Heart left ventricle (tissue), 13 donors: ENCODE measurements at regions not wholly inside any gene's neighbourhood (a gene's known extent, or its start where the extent isn't known, plus 50 kb on each side); places are given as distances from the start of the nearest gene placed in this dataset.

Experiments
- CTCF ChIP-seq, 12 donors: fragments of 200-600 bp; sonication (generic) in 4 of 12; IDR thresholded peaks; one replicate each; pipeline versions ENCODE4 v1.5.0 to v1.8.0; 2018 to 2022; ENCODE audit warnings: antibody characterized with exemption in 12 of 12, mild to moderate bottlenecking in 5 of 12
- POLR2A ChIP-seq, 2 donors: fragments of 450-650 bp; IDR thresholded peaks; one replicate each; pipeline ENCODE4 v1.6.1; 2017; ENCODE audit warnings: antibody characterized with exemption in 2 of 2, mild to moderate bottlenecking in 2 of 2, moderate library complexity in 2 of 2
- donor health status: ischemic (EF 13 %, LVEDD 7.1; RV severe dilation, severe dysfunction).
- donor health status: DM: no; HTN: yes; CAD: no.
- donor health status: DM: no; HTN: no; CAD: no.
- donor health status: ischemic (EF 25% LVEDD 6.9; RV normal size, moderate dysfunction).
- donor health status: ischemic (EF 25% LVEDD 5.7; RV mildly dilated, moderate dysfunction).
- donor health status: ischemic (EF 35%, LVEDD 5.7; RV mildly dilated, moderate dysfunction).
- donor health status: nonischemic (EF 11% LVEDD 7.7; RV severe dilation, severe dysfunction).
- donor health status: DM: yes; HTN: yes; CAD: no.
- donor health status: PGD.
- donor health status: ischemic (EF 29% LVEDD 5.4; RV normal size, mild dysfunction).
- donor health status: nonischemic (EF 23%, LVEDD 6.1; RV moderate dilation, normal function).

- TF ChIP-seq CTCF (IDR thresholded peaks at IDR 0.05) (no peak), POLR2A (IDR thresholded peaks at IDR 0.05) (no peak)
These were observed 632.0 kb upstream of the SOX9 start for GRCh38 chr17:71488851-71489250.
